ENCODE measurements at regions not wholly inside any gene's neighbourhood (a gene's known extent, or its start where the extent isn't known, plus 50 kb on each side); places are given as distances from the start of the nearest gene placed in this dataset.
A peak's percentile ranks its signal among the peaks of the same experiment; 100 is the strongest.
"Not testable (repeated sequence)": the region's sequence is repeated elsewhere in the genome, so short reads cannot be mapped to it uniquely, and the experiment has no call there.

GRCh38 chr3:4030624-4031023, 231.4 kb downstream of the LRRN1 start:
- no peak for DNase-seq

- no peak for DNase-seq
Measured at GRCh38 chr3:4033296-4033695, 234.1 kb downstream of the LRRN1 start.

DNA sequence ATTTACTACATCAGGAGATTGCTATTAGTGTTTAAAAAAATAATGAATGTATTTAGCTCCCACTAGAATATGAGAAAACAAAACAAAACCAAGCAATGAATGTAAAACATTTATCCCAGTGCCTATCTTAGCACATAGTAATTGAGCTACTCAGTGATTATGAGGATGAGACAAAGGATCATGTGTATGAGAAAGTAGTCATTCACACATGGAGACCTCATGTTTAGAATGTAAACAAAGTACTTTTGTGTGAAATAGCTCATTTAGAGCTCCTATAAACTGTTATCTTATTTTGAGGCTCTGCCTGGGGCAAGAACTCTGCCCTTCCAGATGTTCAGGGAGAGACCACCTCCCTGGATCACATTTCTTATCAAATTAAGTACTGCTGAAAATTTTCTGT, 236.8 kb downstream of the LRRN1 start:
- no peak for DNase-seq

GRCh38 chr3:4038351-4038750, 239.1 kb downstream of the LRRN1 start:
- DNase-seq: no peak

DNA sequence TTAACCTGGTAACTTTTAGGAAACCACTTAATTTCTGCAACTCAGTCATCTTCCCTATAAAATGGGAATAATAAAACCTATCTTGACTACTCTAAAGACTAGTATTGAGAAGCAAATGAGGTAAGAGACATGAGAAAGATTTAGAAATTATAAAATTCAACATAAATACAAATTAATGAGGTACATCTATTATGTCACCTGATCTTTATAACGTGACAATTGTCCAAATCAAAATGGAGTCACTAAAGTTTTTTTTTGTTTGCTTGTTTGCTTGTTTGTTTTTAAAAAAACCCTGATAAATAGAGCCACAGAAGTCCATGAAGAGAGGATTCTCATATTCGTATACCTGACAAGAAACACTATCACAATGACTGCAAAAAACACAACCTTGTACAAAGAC, 242.8 kb downstream of the LRRN1 start:
- DNase-seq: no peak

GRCh38 chr3:4042869-4043268, 243.6 kb downstream of the LRRN1 start:
- DNase-seq: no peak

DNA sequence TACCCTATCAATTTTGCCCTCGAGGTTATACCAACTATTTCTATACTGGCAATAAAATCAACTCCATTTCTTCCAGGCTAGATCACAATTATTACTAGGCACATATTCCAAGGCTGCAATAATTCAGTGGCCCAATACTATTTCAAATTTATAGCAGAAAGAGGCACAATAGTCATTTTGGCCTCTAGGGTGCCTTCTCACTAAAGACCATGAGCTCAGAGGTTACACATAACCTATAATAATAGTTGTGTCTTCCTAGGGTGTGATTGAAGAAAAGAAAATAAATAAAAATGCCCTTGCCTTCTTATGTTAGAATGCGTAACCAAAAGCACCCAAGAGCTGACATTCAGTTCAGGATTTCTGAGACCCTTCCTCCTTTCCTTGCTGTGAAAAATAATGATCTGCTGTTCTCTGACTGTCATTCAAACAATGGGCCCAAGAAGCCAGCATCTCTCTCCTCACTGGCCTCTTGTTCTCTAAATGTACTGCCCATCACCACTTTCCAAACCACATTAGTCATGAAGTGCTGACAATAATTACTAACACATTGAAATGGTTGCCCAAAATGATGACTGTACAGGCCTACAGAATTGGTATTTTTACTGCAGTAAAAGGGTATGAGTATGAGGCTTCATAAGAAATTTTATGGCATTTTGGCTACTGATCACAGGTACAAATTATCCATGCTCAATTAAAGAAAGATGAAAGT, 244.8 kb downstream of the LRRN1 start:
- DNase-seq: peak; percentile 71

GRCh38 chr3:4044619-4045018, 245.4 kb downstream of the LRRN1 start:
- DNase-seq: peak; percentile 10

- DNase-seq: no peak
Measured at GRCh38 chr3:4045756-4046155, 246.5 kb downstream of the LRRN1 start.

GRCh38 chr3:4047366-4047765, 248.1 kb downstream of the LRRN1 start:
- DNase-seq: no peak

DNA sequence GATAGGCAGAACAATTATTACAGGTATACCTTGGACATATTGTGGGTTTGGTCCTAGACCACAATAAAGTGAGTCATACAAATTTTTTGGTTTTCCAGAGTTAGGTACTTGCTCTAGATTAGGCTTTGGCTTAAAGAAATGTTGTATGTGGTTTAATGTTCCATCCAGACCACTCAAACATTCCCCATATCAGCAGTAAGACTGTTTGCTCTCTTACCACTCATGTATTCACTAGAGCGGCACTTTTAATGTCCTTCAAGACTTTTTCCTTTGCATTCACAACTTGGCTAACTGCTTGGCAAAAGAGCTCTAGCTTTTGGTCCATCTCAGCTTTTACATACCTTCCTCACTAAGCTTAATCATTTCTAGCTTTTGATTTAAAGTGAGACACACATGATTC, 250.5 kb upstream of the SETMAR start:
- DNase-seq: no peak

DNA sequence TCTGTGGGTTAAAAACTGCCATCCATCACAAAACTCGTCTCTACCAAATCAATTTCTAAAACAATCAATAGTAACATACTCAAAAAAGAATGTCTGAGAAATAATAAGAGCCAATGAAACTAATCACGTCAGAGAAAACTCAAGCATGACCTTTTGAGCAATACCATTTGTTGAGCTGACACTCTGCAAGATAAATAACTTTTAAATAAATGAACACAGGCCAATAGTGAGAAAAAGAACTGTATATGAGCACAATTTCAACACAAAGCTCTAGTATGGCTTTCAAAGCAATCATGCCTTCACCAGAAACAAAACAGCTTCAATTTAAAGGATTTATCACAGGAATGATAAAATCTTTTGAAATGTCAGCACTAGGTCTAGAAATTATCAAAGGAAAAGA, 249.2 kb upstream of the SETMAR start:
- DNase-seq: no peak

- peak; percentile 6 for DNase-seq
Measured at GRCh38 chr3:4060064-4060463, 243.1 kb upstream of the SETMAR start.

- no peak for DNase-seq
Measured at GRCh38 chr3:4060603-4061002, 242.6 kb upstream of the SETMAR start.

DNA sequence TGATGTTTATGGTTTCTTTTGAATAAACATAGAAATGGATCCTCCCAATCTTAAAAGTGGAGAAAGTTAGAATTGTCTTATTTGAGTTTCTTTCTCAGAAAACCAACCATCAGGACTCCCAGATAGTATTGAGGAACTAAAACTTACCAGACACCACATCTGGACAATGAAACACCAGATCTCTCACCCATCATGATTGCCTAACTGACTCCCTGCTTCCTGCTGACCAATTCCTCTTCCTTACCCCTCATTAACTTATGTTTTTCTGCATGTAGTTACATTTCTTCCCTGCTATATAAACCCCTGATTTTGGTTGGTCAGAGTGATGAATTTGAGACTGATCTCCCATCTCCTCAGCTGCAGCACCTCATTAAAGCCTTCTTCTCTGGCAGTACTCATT, 242.0 kb upstream of the SETMAR start:
- DNase-seq: no peak

- no peak for DNase-seq
Measured at GRCh38 chr3:4061783-4062360, 241.3 kb upstream of the SETMAR start.

- DNase-seq: no peak
Measured at GRCh38 chr3:4062621-4063020, 240.5 kb upstream of the SETMAR start.

DNA sequence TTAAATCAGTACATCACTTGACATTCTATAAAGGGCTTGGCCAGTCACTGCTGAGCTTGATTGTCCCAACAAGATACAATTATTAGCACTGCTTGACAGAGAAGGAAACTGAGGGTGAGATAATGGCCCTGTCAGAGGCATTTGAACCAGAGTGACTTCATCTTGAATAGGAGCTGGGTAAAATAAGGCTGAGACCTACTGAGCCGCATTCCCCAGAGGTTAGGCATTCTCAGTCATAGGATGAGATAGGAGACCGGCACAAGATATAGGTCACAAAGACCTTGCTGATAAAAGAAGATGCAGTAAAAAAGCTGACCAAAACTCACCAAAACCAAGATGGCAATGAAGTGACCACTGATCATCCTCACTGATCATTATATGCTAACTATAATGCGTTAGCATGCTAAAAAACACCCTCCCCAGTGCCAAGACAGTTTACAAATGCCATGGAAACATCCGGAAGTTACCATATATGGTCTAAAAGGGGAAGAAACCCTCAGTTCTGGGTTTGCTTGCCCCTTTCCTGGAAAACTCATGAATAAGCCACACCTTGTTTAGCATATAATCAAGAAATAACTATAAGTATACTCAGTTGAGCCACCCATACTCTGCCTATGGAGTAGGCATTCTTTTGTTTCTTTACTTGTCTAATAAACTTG, 239.1 kb upstream of the SETMAR start:
- DNase-seq: no peak

GRCh38 chr3:4065085-4065484, 238.1 kb upstream of the SETMAR start:
- DNase-seq: no peak

DNA sequence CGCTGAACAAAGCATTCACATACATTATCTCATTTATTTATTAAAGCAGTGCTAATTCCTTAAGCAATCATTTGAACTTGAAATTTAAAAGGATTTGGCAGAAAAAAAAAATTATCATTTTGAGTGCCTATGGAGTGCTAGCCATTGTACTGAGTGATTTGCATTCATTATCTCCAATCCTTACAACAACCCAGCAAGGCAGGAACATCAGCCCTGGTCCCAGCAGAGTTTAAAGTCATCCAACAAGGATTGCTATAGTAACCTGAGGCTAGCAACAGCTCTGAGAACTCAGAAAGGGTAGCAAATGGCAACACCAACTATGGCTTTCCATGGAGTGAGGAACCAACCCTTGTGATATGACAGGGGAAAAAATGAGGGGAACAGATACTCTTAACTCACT, 237.6 kb upstream of the SETMAR start:
- DNase-seq: no peak

DNA sequence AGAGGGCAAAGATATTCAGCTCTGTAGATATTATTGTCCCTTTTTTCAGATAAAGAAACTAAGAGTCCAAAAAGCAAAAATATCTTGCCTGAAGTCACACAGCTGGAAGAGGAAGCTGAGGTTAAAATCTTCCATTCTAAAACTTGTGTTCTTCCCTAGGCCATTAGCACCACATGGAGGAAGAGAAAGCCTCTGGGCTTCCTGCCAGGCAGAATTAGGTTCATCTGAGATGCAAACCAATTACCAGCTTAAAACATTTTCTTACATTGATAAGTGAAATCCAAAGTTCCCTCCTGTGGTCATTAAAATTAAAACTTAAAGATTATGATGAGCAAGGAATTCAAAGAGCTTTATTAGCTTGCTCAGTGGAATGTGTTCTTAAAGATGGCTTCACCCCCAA, 235.3 kb upstream of the SETMAR start:
- no peak for DNase-seq

- no peak for DNase-seq
Measured at GRCh38 chr3:4069796-4070195, 233.4 kb upstream of the SETMAR start.

- DNase-seq: no peak
Measured at GRCh38 chr3:4071481-4072184, 231.5 kb upstream of the SETMAR start.

DNA sequence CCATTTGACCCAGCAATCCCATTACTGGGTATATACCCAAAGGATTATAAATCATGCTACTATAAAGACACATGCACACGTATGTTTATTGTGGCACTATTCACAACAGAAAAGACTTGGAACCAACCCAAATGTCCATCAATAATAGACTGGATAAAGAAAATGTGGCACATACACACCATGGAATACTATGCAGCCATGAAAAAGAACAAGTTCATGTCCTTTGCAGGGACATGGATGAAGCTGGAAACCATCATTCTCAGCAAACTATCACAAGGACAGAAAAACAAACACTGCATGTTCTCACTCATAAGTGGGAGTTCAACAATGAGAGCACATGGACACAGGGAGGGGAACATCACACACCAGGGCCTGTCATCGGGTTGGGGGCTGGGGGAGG, 225.9 kb upstream of the SETMAR start:
- not testable (repeated sequence) for DNase-seq
